ENCODE measurements at regions not wholly inside any gene's neighbourhood (a gene's known extent, or its start where the extent isn't known, plus 50 kb on each side); places are given as distances from the start of the nearest gene placed in this dataset.

GRCh38 chr4:14078326-14078725 lies 450.8 kb upstream of the BOD1L1 start:
- no peak for ATAC-seq
- Histone ChIP-seq H3K4me1 (ENCODE audit: insufficient read depth) (peaks cover 6% of the 10 kb centered on the region), H3K79me2 (replicated peaks; ENCODE audit: insufficient read depth) (no peaks in the 10 kb centered on the region), H3K4me2 (no peak overlapping the region), H3K27ac (ENCODE audit: low read depth) (no peak overlapping the region), H3K9me2 (ENCODE audit: insufficient read depth) (peaks cover 25% of the 10 kb centered on the region), H2AFZ (no peak overlapping the region), H3F3A (replicated peaks; ENCODE audit: low read depth) (no peaks in the 10 kb centered on the region), H4K20me1 (replicated peaks; ENCODE audit: insufficient read depth) (no peaks in the 10 kb centered on the region), H3K4me3 (no peak overlapping the region), H3K36me3 (ENCODE audit: insufficient read depth) (no peaks in the 10 kb centered on the region), H3K27me3 (ENCODE audit: insufficient read depth) (no peaks in the 10 kb centered on the region)
- no peak overlapping the region for H3K27ac Mint-ChIP-seq
- TF ChIP-seq EZH2phosphoT487 (IDR thresholded peaks at IDR 0.05; ENCODE audit: unreplicated experiment) (no peak), ZNF462 (CRISPR knock-in tag; IDR thresholded peaks at IDR 0.05) (no peak), JUNB (IDR thresholded peaks at IDR 0.05; ENCODE audit: unreplicated experiment) (no peak), EZH2 (IDR thresholded peaks at IDR 0.05; ENCODE audit: low read depth, unreplicated experiment) (no peak), POLR2AphosphoS5 (IDR thresholded peaks at IDR 0.05; ENCODE audit: low read depth) (no peak), REST (IDR thresholded peaks at IDR 0.05; ENCODE audit: unreplicated experiment) (no peak), CREB1 (CRISPR knock-in tag; IDR thresholded peaks at IDR 0.05; ENCODE audit: low read depth) (no peak)
- H3K9me3 Mint-ChIP-seq: peaks cover 8% of the 10 kb centered on the region
- no peak for DNase-seq (ENCODE audit: low spot score)
- H3K4me1 Mint-ChIP-seq: peaks cover 4% of the 10 kb centered on the region; the same call in 2 of the 3 replicates
- no peaks in the 10 kb centered on the region for H3K27me3 Mint-ChIP-seq (ENCODE audit: insufficient read depth, low read depth, poor library complexity)
- H3K4me3 Mint-ChIP-seq: no peak overlapping the region
- H3K36me3 Mint-ChIP-seq (ENCODE audit: low read depth): no peaks in the 10 kb centered on the region

Data from GM23338 (cell line).